ENCODE measurements at regions not wholly inside any gene's neighbourhood (a gene's known extent, or its start where the extent isn't known, plus 50 kb on each side); places are given as distances from the start of the nearest gene placed in this dataset.

- FAIRE-seq: no peak
Measured at GRCh38 chr11:70000228-70000627, 77.9 kb upstream of the ANO1 start.

DNA sequence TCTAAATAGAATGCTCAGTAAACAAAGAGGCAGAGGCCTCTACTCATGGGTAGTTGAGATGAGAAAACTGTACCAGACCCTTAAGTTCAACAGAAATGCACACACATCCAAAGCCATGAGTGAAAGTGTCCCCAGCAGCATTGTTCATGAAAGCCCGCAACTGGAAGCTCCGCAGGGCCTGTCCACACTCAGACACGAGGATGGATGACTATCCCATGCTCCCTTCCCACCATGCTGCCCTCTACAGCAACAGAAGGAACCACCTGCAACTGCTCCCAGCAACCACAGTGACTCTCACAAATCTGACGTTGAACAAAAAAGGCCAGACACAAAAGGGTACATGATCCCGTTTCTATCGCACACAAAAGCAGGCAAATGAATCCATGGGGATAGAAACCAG is 76.9 kb upstream of the ANO1 start:
- no peak for FAIRE-seq

DNA sequence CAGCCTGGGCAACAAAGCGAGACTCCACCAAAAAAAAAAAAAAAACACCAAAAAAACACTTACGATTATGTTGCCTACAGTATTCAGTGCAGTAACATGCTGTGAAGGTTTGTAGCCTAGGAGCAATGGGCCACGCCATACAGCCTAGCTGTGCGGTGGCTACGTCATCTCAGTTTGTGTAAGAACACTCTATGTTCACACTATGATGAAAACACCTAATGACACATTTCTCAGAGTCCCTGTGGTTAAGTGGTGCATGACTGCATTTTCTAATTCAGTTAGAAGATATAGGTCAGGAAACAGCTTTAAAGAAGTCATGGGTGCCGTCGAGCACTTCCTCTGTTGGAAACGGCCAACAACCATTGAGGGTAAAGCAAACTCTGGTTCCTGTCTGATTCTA is 75.7 kb upstream of the ANO1 start:
- no peak for FAIRE-seq

- no peak for FAIRE-seq
Measured at GRCh38 chr11:70005107-70005818, 72.9 kb upstream of the ANO1 start.

DNA sequence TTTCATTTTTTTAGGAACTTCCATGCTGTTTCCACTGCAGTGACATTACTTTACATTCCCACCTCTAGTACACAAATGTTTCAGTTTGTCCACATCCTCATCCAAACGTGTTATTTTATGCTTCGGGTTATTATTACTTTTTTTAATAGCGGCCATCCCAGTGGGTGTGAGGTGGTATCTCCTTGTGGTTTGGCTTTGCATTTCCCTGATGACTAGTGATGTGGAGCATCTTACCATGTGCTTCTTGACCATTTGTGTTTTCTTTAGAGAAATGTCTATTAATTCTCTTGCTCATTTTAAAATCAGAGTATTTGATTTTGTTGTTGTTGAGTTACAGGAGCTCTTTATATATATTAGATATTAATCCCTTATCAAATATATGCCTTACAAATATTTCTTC is 70.3 kb upstream of the ANO1 start:
- no peak for FAIRE-seq

DNA sequence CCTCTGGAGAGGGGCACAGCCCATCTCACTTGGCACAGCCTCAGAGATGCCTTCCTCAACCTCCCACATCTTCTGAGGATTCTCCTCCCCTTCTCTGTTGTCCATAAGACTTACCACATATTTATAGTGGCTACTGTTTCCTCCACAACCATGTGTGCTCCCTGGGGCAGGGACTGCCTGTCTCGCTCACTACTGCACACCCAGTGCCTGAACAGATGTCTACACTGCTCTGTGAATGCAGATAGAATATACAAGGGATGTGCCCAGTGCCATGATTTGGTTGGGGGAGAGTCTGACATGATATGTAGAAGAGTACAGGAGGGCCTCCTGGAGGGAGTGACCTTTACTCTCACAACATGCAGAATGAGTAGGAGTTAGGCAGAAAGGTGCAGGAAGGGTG is 67.3 kb upstream of the ANO1 start:
- FAIRE-seq: no peak

DNA sequence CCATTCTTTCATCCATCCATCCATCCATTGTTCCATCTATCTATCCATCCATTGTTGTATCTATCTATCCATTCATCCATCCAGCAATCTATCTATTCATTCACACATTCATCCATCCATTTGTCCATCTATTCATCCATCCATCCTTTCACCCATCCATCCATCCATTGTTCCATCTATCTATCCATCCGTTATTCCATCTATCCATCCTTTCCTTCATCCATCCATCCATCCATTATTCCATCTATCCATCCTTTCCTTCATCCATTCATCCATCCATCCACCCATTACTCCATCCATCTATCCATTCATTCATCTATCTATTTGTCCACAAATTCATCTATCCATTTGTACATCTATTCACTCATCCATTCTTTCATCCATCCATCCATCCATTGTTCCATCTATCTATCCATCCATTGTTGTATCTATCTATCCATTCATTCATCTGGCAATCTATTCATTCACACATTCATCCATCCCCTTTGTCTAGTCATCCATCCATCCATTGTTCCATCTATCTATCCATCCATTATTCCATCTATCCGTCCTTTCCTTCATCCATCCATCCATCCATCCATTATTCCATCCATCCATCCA is 65.9 kb upstream of the ANO1 start:
- no peak for FAIRE-seq

GRCh38 chr11:70014291-70014690 is 63.8 kb upstream of the ANO1 start:
- FAIRE-seq: no peak

DNA sequence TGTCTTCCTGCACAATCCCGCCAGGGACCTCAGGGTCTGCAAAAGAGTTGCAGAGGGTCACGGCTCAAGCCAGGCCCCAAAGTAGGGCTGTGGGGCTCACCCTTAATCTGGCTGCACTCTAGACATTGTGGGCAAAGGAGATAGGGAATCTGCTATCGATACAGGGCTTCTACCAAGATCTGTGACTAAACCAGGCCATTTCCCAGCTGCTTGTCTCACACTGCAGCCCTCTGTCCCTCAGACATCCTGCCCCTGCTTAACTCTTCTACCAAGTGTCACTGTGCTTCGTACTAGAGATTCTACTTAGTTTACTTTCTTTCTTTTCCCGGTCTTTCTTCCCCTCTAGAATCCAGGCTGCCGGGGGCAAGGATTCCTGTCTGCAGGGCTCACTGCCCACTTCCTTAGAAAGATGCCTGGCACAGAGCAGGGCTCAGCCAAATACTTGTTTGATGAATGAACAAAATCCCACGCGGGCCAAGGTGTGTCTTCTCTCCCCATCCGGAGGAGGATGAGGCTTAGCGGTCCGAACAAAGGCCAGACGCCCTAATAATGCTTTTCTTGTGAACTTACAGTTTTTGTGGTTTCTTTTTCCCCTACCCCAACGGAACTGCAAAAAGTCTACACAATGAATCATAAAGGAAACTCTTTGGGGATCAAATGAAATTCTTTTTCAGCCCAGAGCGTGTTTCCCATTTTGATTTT is 61.3 kb upstream of the ANO1 start:
- FAIRE-seq: no peak

GRCh38 chr11:70018816-70019215 is 59.3 kb upstream of the ANO1 start:
- FAIRE-seq: no peak

DNA sequence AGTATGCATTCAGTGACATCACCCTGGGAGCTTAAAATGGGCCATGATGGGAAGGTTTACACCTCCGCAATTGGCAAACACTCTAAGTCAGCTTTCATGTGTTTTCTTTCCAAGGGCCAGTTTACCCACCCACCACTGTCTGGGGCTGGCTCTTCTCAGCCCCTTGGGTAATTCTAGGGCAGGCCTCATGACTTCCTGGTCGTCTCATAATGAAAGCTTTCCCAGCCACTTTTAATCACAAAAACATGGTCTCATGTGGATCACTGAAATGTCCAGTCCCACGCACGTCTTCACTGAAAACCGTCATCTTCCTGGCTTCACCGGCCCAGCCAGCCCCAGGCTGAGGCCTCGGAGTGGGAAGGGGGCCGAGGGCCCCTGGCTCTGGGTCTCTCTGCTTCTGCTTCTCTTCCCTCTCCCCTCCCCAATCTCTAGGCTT is 58.5 kb upstream of the ANO1 start:
- FAIRE-seq: no peak

DNA sequence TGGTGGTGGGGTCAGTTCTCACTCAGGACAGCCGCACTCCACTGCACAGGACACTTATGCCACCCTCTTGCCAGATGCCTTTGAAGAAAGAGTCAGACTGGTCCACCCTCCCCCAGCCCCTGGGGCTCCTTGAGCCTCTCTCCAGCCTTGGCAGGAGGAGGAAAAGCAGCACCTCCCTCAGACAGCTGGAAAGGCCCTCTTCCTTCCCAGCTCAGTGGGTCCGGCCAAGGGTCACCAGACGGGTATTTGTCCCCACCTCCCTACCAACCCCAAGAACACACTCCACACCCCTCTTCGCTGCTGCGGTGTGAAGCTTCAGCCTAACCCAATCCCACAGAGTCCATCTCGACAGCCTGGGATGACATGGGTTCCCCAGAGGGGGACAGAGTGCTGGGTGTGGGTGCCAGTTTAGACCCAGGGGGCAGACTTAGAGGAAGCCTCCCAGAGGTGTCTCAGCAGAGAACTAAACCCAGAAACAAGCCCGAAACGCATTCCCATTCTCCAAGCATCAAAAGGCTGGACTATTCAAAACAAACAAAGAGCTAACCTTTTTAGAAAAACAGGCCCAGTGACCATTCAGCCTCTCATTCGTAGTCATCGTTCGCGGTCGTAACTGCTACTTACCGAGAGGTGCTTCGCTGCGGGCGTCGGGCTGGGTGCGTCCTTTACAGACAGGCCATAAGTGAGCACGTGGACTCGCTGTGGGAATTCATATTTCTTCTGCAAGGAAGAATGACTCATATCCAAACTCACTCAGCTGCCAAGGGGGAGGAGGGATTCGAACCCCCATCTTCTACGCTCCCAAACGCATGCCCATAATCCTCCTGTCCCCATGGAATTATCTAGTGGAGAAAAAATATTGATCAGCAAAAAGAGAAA is 57.5 kb upstream of the ANO1 start:
- no peak for FAIRE-seq

- FAIRE-seq: no peak
Measured at GRCh38 chr11:70021586-70021985, 56.5 kb upstream of the ANO1 start.

- FAIRE-seq: no peak
Measured at GRCh38 chr11:70024036-70024772, 53.9 kb upstream of the ANO1 start.

DNA sequence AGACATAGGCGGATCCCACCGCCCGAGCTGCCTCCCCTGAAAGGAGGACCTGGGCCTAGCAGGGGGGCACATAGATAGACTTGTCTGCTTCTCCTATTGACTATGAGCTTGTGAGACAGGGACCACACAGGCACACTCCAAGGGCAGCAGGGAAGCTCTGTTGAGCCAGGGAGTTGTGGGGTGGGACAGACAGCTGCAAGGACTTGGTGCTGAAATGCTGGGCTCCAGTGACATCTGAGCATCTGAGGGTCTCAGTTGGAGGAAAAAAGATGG is 53.4 kb upstream of the ANO1 start:
- no peak for FAIRE-seq

- FAIRE-seq: no peak
Measured at GRCh38 chr11:70025308-70025707, 52.8 kb upstream of the ANO1 start.

DNA sequence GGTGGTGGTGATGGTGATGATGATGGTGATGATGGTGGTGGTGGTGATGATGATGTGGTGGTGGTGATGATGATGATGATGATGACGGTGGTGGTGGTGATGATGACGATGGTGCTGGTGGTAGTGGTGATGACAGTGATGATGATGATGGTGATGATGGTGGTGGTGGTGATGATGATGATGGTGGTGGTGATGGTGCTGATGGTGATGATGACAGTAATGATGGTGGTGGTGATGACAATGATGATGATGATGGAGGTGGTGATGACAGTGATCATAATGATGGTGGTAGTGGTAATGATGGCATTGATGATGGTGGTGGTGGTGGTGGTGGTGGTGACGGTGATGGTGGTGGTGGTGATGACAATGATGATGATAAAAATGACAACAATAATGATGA is 52.1 kb upstream of the ANO1 start:
- no peak for FAIRE-seq

DNA sequence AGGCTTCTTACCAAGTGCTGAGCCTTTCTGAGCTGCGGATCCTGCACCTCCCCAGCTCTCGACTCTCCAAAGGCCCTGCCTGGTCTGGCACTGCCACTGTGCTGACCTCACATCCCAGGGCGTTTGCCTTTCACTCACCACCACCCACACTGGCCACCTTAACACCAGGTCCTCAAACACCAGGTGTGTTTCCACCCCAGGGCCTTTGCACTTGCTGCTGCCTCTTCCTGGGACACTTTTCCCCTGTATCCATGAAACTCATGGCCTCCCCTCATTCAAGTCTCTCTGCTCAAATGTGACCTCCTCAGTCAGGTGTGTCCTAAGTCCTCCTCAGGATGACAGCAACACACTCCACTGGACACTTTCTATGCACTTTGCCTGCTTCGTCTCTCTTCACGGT is 51.4 kb upstream of the ANO1 start:
- no peak for FAIRE-seq

GRCh38 chr11:70027451-70027850 is 50.7 kb upstream of the ANO1 start:
- FAIRE-seq: no peak

DNA sequence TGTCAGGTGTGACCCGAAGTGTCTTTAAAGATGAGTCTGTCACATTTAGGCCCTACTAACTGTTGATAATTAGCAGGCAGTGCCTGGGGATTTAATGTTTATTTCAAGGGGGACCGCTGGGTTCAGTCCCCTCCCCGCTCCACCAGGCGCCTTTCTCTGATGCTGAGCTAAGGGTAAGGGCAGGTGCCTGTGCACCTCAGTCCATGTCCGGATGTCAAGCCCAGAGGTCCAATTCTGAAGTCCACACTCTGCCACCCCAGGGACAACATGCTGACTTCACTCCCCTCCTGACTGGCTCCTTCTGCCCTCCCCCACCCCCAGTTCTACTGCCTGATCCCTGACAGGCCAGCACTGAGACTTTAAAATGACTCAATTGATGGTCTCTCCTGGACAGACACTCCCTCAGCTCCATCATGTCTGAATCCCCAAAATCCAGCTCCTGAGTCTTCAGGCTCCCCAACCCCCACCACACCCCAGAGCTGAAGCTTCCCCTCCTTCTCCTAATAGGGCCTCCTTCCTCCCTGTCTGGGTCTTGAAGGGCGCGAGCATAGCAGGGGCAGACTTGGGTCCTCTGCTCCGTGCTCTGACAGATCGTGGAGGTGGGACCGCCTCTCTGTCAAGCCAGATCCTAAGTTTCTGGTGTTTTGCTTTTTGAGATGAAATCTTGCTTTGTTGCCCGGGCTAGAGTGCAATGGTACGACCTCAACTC is 49.8 kb upstream of the ANO1 start:
- no peak for FAIRE-seq

All from colon (tissue), 2 donors.